Thoracic aorta (tissue), 2 donors: ENCODE measurements at regions not wholly inside any gene's neighbourhood (a gene's known extent, or its start where the extent isn't known, plus 50 kb on each side); places are given as distances from the start of the nearest gene placed in this dataset.

ENCODE experiments used
- ATAC-seq: fragments of 150-250 bp; one replicate; pipeline ENCODE4 v1.8.0; 2017; ENCODE audit warnings: low read depth; ENCODE audit not compliant: insufficient number of reproducible peaks, low FRiP score
- DNase-seq: peaks from one replicate; pipeline ENCODE4 v3.0.0-alpha.2; 2020; ENCODE audit warnings: low spot score
- H3K27ac ChIP-seq, 2 donors: fragments of 200-600 bp; sonication (generic); 1 replicate in 1 of 2; 2 replicates in 1 of 2; pipeline ENCODE4 v1.5.1; 2016; ENCODE audit warnings: mild to moderate bottlenecking in 2 of 2, moderate library complexity in 2 of 2
- H3K27me3 ChIP-seq: fragments of 200-600 bp; sonication (generic); replicated peaks from 2 replicates; pipeline ENCODE4 v1.6.0; 2016; ENCODE audit warnings: mild to moderate bottlenecking; ENCODE audit not compliant: insufficient read depth
- H3K36me3 ChIP-seq: fragments of 200-600 bp; sonication (generic); one replicate; pipeline ENCODE4 v1.5.1; 2016
- H3K4me1 ChIP-seq, 2 donors: fragments of 200-600 bp; sonication (generic); 1 replicate in 1 of 2; 2 replicates in 1 of 2; pipeline versions ENCODE4 v1.5.1 to v1.6.0; 2016; ENCODE audit warnings: low read depth in 2 of 2, mild to moderate bottlenecking in 1 of 2; ENCODE audit not compliant: control insufficient read depth in 1 of 2
- H3K4me3 ChIP-seq: fragments of 200-600 bp; sonication (generic); 2 replicates; pipeline ENCODE4 v1.5.1; 2016; ENCODE audit warnings: mild to moderate bottlenecking
- H3K9me3 ChIP-seq: fragments of 200-600 bp; sonication (generic); 2 replicates; pipeline ENCODE4 v1.5.1; 2016
- TF ChIP-seq, protein P1 (sequence below): fragments of 200-600 bp; sonication (generic); IDR thresholded peaks from one replicate; pipeline ENCODE4 v1.5.1; 2019; ENCODE audit warnings: antibody characterized with exemption

DNA sequence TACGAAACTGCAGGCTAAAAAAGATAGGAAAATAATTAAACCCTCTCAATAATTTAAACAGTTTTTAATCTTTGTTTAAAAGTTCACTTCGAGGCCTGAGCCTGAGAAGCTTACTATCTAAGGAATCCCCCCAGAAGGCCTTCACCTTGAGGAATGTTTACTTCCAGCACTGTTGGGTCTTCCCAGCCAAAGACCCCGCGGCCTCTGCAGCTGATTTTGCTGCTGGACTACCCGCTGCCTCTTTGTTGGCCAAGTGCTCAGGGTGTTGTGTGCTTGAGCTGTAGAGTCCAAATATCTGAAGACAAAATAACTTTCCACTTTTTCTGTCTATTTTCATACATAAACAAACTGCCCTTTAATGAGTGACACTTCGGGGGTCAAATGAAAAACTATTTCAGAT lies 292.7 kb downstream of the GLRX3 start:
- DNase-seq (no peak), ATAC-seq (no peak)
- TF ChIP-seq, protein P1, sequence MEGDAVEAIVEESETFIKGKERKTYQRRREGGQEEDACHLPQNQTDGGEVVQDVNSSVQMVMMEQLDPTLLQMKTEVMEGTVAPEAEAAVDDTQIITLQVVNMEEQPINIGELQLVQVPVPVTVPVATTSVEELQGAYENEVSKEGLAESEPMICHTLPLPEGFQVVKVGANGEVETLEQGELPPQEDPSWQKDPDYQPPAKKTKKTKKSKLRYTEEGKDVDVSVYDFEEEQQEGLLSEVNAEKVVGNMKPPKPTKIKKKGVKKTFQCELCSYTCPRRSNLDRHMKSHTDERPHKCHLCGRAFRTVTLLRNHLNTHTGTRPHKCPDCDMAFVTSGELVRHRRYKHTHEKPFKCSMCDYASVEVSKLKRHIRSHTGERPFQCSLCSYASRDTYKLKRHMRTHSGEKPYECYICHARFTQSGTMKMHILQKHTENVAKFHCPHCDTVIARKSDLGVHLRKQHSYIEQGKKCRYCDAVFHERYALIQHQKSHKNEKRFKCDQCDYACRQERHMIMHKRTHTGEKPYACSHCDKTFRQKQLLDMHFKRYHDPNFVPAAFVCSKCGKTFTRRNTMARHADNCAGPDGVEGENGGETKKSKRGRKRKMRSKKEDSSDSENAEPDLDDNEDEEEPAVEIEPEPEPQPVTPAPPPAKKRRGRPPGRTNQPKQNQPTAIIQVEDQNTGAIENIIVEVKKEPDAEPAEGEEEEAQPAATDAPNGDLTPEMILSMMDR, result no peak
- H3K9me3 ChIP-seq, result no peaks in the 10 kb centered on the region
- no peaks in the 10 kb centered on the region for H3K4me1 ChIP-seq
- H3K27me3 ChIP-seq, result no peaks in the 10 kb centered on the region
- H3K36me3 ChIP-seq, result no peaks in the 10 kb centered on the region
- no peak overlapping the region for H3K4me3 ChIP-seq
- no peak overlapping the region for H3K27ac ChIP-seq

DNA sequence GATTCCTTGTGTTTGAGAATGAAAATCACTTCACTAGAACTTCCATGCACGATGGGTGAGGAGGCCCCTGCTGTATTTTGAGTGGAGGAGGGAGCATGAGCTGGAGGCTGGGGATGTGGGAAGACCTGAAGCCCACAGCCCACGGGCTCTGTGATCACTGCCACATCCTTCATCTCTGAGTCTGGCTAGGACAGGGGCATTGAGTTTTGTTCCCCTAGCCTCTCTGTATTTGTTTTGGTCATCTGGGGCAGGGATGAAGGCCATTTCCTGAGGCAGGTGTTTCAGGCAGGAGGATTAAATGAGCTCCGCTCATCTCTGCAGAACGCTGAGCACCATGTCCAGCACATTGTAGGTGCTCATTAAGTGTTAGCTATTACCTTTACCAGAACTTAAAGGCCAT lies 293.6 kb downstream of the GLRX3 start:
- Histone ChIP-seq H3K4me1 (no peaks in the 10 kb centered on the region), H3K36me3 (no peaks in the 10 kb centered on the region), H3K27me3 (no peaks in the 10 kb centered on the region), H3K27ac (no peak overlapping the region), H3K4me3 (no peak overlapping the region), H3K9me3 (no peaks in the 10 kb centered on the region)
- no peak for DNase-seq
- no peak for ATAC-seq
- TF ChIP-seq, protein P1, result no peak

DNA sequence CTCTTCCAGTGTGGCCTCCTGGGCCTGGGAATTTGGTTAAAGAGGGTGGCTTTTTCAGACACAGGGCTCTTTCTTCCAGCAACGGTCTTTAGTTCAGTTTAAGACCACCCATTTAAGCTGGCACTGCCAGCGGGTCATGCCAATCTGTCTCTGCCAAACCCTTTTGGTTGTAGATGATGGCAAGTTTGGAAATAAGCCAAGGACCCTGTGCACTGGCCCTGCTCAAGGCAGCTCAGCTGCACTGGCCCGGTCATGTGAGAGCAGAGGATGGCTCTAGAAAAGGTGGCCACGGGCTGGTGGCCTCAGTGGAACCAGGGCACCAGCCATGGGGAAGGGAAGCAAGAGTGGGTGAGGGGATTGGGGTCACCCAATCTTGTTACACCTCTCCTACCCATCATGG lies 294.1 kb downstream of the GLRX3 start:
- H3K36me3 ChIP-seq, result no peaks in the 10 kb centered on the region
- no peak for ATAC-seq
- no peak overlapping the region for H3K27ac ChIP-seq
- TF ChIP-seq, protein P1, result no peak
- H3K4me1 ChIP-seq, result no peaks in the 10 kb centered on the region
- H3K9me3 ChIP-seq, result no peaks in the 10 kb centered on the region
- H3K27me3 ChIP-seq, result no peaks in the 10 kb centered on the region
- H3K4me3 ChIP-seq, result no peak overlapping the region
- DNase-seq, result no peak

DNA sequence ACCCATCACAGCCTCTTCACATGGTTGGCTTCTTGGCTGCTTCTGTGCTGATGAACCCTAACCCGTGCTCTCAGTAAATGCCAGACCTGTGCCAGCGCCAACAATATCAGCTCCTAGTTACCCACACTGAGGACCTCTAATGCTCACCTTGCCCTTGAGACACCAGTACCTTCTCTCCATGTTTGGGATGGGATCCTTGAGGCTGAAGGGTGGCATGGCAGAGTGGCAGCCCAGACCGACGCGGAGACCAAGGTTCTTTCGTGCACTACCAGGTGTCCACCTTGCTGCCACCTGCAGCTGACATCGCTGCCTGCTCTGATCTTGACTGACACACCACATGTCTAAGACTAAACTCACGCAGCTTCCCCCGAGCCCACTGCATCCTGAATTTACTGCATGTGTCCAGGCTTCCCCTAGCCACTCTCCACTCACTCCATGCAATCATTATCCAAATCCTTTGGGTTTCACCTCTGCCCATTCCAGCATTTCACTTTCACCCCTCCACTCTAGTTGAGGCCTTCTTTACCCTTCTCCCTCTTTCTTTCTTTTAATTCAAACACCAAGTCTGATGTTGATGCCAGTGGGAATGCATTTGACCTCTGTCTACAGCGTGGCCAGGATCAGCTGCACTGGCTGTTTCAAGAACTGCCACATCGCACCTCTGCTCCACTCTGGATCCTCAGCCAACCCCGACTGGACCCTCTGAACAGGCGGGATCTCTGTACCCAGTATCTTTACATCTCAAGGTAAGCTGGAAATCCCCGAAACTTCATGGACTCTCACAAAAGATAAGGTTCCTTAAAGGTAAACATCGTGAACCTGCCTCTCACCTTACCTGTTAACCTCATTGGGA lies 294.9 kb downstream of the GLRX3 start:
- no peaks in the 10 kb centered on the region for H3K36me3 ChIP-seq
- TF ChIP-seq, protein P1, result no peak
- no peaks in the 10 kb centered on the region for H3K27me3 ChIP-seq
- no peaks in the 10 kb centered on the region for H3K4me1 ChIP-seq
- DNase-seq, result no peak
- no peaks in the 10 kb centered on the region for H3K9me3 ChIP-seq
- H3K4me3 ChIP-seq, result no peak overlapping the region
- no peak overlapping the region for H3K27ac ChIP-seq
- ATAC-seq, result no peak

DNA sequence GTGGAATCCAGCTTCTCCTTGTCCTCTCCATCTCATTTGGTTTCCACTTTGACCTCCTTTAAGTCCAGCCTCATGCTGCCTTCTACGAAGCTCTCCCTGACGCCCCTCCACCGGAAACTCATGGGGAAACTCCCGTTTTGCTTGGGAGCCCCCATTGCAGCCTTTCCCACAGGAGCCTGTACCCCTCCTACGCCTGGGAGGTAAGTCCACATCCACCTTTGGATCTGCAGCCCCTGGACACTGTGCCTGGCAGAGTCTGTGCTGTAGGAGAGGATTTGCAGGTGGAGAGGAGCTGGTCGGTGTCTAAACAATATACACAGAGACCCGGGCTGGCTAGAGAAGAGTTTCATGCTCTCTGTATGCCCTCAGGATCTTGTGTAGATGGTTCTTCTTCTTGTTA lies 296.1 kb downstream of the GLRX3 start:
- no peak for ATAC-seq

More for the DNA sequence above, 296.1 kb downstream of the GLRX3 start:
- no peaks in the 10 kb centered on the region for H3K9me3 ChIP-seq
- TF ChIP-seq, protein P1, result no peak
- no peaks in the 10 kb centered on the region for H3K36me3 ChIP-seq
- DNase-seq, result no peak
- H3K27ac ChIP-seq, result no peak overlapping the region
- H3K27me3 ChIP-seq, result no peaks in the 10 kb centered on the region
- H3K4me3 ChIP-seq, result no peak overlapping the region
- H3K4me1 ChIP-seq, result no peaks in the 10 kb centered on the region
